PC-3 (cell line): ENCODE measurements at regions not wholly inside any gene's neighbourhood (a gene's known extent, or its start where the extent isn't known, plus 50 kb on each side); places are given as distances from the start of the nearest gene placed in this dataset.

Source experiments
- EZH2 ChIP-seq: fragments of 300-600 bp; sonication (generic); IDR thresholded peaks from one replicate; pipeline ENCODE4 v1.6.1; 2017; ENCODE audit warnings: antibody characterized with exemption, mild to moderate bottlenecking, low read length; ENCODE audit not compliant: unreplicated experiment
- EZH2phosphoT487 ChIP-seq: fragments of 300-600 bp; sonication (generic); IDR thresholded peaks from 2 replicates; pipeline ENCODE4 v1.6.1; 2018; ENCODE audit warnings: mild to moderate bottlenecking, antibody characterized with exemption, low read length, borderline replicate concordance
- TF ChIP-seq, protein P1 (sequence below): fragments of 300-600 bp; sonication (generic); conservative IDR thresholded peaks from 2 replicates; pipeline ENCODE4 v1.5.1; 2017; ENCODE audit warnings: antibody characterized with exemption, low read depth, mild to moderate bottlenecking, low read length

DNA sequence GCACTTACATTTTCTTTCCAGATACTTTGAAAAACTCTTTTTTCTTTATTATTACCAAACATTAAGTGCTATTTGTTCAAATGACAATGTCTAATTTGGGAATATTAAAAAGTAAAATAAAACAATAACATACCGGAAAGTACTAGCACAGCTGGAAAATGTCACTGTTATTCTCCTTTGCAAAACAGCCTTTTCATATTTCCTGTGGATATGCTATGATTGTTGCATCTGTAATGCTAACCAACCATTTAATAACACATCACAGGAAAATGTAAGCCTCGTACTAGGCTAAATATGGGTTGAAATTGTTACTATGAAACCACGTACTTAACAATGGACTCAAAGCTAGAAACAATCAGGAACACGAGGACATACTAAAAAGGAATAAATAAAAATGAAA lies 298.1 kb downstream of the CBLN2 start:
- TF ChIP-seq, protein P1, sequence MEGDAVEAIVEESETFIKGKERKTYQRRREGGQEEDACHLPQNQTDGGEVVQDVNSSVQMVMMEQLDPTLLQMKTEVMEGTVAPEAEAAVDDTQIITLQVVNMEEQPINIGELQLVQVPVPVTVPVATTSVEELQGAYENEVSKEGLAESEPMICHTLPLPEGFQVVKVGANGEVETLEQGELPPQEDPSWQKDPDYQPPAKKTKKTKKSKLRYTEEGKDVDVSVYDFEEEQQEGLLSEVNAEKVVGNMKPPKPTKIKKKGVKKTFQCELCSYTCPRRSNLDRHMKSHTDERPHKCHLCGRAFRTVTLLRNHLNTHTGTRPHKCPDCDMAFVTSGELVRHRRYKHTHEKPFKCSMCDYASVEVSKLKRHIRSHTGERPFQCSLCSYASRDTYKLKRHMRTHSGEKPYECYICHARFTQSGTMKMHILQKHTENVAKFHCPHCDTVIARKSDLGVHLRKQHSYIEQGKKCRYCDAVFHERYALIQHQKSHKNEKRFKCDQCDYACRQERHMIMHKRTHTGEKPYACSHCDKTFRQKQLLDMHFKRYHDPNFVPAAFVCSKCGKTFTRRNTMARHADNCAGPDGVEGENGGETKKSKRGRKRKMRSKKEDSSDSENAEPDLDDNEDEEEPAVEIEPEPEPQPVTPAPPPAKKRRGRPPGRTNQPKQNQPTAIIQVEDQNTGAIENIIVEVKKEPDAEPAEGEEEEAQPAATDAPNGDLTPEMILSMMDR: no peak
- TF ChIP-seq EZH2phosphoT487: no peak
- TF ChIP-seq EZH2: no peak
